GM23338 (cell line): ENCODE measurements at regions not wholly inside any gene's neighbourhood (a gene's known extent, or its start where the extent isn't known, plus 50 kb on each side); places are given as distances from the start of the nearest gene placed in this dataset.

ENCODE experiments used
- ATAC-seq: fragments of 200-7000 bp; cut with Tn5 transposase; 3 replicates; pipeline ENCODE4 v1.9.1; 2020
- DNase-seq: peaks from one replicate; pipeline ENCODE4 v3.0.0-alpha.2; 2015; ENCODE audit warnings: low spot score
- H2AFZ ChIP-seq: fragments of 200-600 bp; sonication (generic); 2 replicates; pipeline ENCODE4 v1.8.0; 2016; ENCODE audit warnings: antibody characterized with exemption, mild to moderate bottlenecking, moderate library complexity
- H3F3A ChIP-seq: fragments of 200-600 bp; sonication (generic); replicated peaks from 2 replicates; pipeline ENCODE4 v1.8.0; 2017; ENCODE audit warnings: antibody characterized with exemption, mixed run types, low read depth
- H3K27ac ChIP-seq: fragments of 200-600 bp; sonication (generic); 2 replicates; pipeline ENCODE4 v1.6.1; 2016; ENCODE audit warnings: low read depth
- H3K27me3 ChIP-seq: fragments of 200-600 bp; sonication (generic); 2 replicates; pipeline ENCODE4 v1.8.0; 2016; ENCODE audit warnings: mild to moderate bottlenecking, mixed run types, moderate library complexity; ENCODE audit not compliant: insufficient read depth
- H3K36me3 ChIP-seq: fragments of 200-600 bp; sonication (generic); 2 replicates; pipeline ENCODE4 v1.8.0; 2016; ENCODE audit warnings: mild to moderate bottlenecking; ENCODE audit not compliant: insufficient read depth
- H3K4me1 ChIP-seq: fragments of 200-600 bp; sonication (generic); 2 replicates; pipeline ENCODE4 v1.8.0; 2016; ENCODE audit warnings: mild to moderate bottlenecking, moderate library complexity; ENCODE audit not compliant: insufficient read depth
- H3K4me2 ChIP-seq: fragments of 200-600 bp; sonication (generic); 2 replicates; pipeline ENCODE4 v1.7.1; 2017; ENCODE audit warnings: mixed run types
- H3K4me3 ChIP-seq: fragments of 200-600 bp; sonication (generic); 2 replicates; pipeline ENCODE4 v1.6.1; 2016; ENCODE audit warnings: mixed run types
- H3K79me2 ChIP-seq: fragments of 200-600 bp; sonication (generic); replicated peaks from 2 replicates; pipeline ENCODE4 v1.8.0; 2017; ENCODE audit warnings: mild to moderate bottlenecking; ENCODE audit not compliant: insufficient read depth
- H3K9me2 ChIP-seq: fragments of 200-600 bp; sonication (generic); 2 replicates; pipeline ENCODE4 v1.8.0; 2017; ENCODE audit not compliant: insufficient read depth
- H4K20me1 ChIP-seq: fragments of 200-600 bp; sonication (generic); replicated peaks from 2 replicates; pipeline ENCODE4 v1.8.0; 2017; ENCODE audit warnings: mild to moderate bottlenecking; ENCODE audit not compliant: insufficient read depth
- H3K27ac Mint-ChIP-seq: 2 replicates; pipeline ENCODE4 v1.8.0; 2020; ENCODE audit warnings: inconsistent platforms, mild to moderate bottlenecking, moderate library complexity, mixed read lengths
- H3K27me3 Mint-ChIP-seq: 3 replicates; pipeline ENCODE4 v1.8.0; 2022; ENCODE audit warnings: low read depth, mild to moderate bottlenecking, moderate library complexity, mixed read lengths, inconsistent platforms; ENCODE audit not compliant: insufficient read depth, poor library complexity
- H3K36me3 Mint-ChIP-seq: 3 replicates; pipeline ENCODE4 v1.8.0; 2021; ENCODE audit warnings: low read depth, mild to moderate bottlenecking, inconsistent platforms, moderate library complexity, mixed read lengths
- H3K4me1 Mint-ChIP-seq: 3 replicates; pipeline ENCODE4 v1.8.0; 2020; ENCODE audit warnings: mild to moderate bottlenecking, inconsistent platforms, mixed read lengths
- H3K4me3 Mint-ChIP-seq: 3 replicates; pipeline ENCODE4 v1.8.0; 2021; ENCODE audit warnings: moderate library complexity, mild to moderate bottlenecking, inconsistent platforms, mixed read lengths
- H3K9me3 Mint-ChIP-seq: 3 replicates; pipeline ENCODE4 v1.8.0; 2020; ENCODE audit warnings: moderate library complexity, mild to moderate bottlenecking, inconsistent platforms, mixed read lengths
- CREB1 ChIP-seq: fragments of 250-450 bp; sonication (Bioruptor Pico); IDR thresholded peaks from 2 replicates; pipeline ENCODE4 v1.5.0; 2020; ENCODE audit warnings: low read depth, mild to moderate bottlenecking, moderate library complexity
- EZH2 ChIP-seq: fragments of 200-600 bp; sonication (generic); IDR thresholded peaks from one replicate; pipeline ENCODE4 v1.8.0; 2017; ENCODE audit warnings: antibody characterized with exemption, mild to moderate bottlenecking, low read depth; ENCODE audit not compliant: unreplicated experiment
- JUNB ChIP-seq: IDR thresholded peaks from one replicate; pipeline ENCODE4 v1.6.1; 2016; ENCODE audit warnings: antibody characterized with exemption; ENCODE audit not compliant: unreplicated experiment
- ZNF114 ChIP-seq: fragments of 250-450 bp; sonication (Bioruptor Pico); IDR thresholded peaks from 2 replicates; pipeline ENCODE4 v1.5.0; 2020; ENCODE audit warnings: mild to moderate bottlenecking, moderate library complexity
- TF ChIP-seq, protein P1 (sequence below): IDR thresholded peaks from one replicate; pipeline ENCODE4 v1.6.1; 2018; ENCODE audit warnings: antibody characterized with exemption; ENCODE audit not compliant: unreplicated experiment
- TF ChIP-seq, protein P2 (sequence below), 2 experiments: fragments of 200-600 bp in 1 of 2; sonication (generic) in 1 of 2; conservative IDR thresholded peaks; 2 replicates each; pipeline versions ENCODE4 v1.5.1 to v1.6.1; 2016 to 2017; ENCODE audit warnings: antibody characterized with exemption in 2 of 2, low read depth in 2 of 2, mild to moderate bottlenecking in 2 of 2, moderate library complexity in 1 of 2

DNA sequence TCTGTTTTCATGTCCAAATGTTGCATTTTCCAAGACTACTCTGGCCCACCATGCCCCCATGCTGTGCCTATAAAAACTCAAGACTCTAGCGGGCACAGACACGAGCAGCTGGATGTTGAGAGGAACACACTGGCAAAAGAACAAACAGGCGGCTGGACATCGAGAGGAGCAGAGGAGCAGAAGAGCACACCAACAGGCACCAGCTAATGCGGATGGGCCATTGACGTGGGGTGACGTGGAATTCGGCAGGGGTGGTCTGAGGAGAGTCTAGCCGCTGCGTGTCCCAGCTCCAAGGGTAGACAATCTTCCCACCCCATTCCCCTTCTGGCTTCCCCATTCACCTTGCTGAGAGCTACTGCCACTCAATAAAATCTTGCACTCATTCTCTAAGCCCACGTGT is 54.4 kb upstream of the SMIM30 start (continued):
- TF ChIP-seq ZNF114 (CRISPR knock-in tag) (no peak), CREB1 (no peak)
- TF ChIP-seq, protein P1, sequence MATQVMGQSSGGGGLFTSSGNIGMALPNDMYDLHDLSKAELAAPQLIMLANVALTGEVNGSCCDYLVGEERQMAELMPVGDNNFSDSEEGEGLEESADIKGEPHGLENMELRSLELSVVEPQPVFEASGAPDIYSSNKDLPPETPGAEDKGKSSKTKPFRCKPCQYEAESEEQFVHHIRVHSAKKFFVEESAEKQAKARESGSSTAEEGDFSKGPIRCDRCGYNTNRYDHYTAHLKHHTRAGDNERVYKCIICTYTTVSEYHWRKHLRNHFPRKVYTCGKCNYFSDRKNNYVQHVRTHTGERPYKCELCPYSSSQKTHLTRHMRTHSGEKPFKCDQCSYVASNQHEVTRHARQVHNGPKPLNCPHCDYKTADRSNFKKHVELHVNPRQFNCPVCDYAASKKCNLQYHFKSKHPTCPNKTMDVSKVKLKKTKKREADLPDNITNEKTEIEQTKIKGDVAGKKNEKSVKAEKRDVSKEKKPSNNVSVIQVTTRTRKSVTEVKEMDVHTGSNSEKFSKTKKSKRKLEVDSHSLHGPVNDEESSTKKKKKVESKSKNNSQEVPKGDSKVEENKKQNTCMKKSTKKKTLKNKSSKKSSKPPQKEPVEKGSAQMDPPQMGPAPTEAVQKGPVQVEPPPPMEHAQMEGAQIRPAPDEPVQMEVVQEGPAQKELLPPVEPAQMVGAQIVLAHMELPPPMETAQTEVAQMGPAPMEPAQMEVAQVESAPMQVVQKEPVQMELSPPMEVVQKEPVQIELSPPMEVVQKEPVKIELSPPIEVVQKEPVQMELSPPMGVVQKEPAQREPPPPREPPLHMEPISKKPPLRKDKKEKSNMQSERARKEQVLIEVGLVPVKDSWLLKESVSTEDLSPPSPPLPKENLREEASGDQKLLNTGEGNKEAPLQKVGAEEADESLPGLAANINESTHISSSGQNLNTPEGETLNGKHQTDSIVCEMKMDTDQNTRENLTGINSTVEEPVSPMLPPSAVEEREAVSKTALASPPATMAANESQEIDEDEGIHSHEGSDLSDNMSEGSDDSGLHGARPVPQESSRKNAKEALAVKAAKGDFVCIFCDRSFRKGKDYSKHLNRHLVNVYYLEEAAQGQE, result no peak
- TF ChIP-seq, protein P2, sequence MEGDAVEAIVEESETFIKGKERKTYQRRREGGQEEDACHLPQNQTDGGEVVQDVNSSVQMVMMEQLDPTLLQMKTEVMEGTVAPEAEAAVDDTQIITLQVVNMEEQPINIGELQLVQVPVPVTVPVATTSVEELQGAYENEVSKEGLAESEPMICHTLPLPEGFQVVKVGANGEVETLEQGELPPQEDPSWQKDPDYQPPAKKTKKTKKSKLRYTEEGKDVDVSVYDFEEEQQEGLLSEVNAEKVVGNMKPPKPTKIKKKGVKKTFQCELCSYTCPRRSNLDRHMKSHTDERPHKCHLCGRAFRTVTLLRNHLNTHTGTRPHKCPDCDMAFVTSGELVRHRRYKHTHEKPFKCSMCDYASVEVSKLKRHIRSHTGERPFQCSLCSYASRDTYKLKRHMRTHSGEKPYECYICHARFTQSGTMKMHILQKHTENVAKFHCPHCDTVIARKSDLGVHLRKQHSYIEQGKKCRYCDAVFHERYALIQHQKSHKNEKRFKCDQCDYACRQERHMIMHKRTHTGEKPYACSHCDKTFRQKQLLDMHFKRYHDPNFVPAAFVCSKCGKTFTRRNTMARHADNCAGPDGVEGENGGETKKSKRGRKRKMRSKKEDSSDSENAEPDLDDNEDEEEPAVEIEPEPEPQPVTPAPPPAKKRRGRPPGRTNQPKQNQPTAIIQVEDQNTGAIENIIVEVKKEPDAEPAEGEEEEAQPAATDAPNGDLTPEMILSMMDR (conservative IDR thresholded peaks at IDR 0.05; ENCODE audit: low read depth in 2 of 2), result no peak

DNA sequence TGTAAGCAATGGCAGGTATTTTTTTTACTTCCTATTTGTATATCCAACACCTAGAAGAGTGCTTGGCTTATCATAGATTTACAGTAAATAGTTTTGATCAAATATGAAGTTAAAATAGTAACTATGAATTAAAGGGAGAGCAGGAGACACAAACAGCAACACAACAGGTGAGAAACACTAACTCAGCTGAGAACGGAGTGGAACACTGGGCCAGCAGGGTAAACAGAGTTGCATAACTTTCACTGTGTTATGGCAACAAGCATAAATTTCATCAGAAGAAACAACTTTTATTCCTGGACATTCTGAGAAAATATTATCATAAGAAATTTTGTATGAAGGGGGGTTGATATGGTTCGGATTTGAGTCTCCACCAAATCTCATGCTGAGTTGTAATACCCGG is 52.2 kb upstream of the SMIM30 start:
- H3K9me2 ChIP-seq, result no peaks in the 10 kb centered on the region
- H2AFZ ChIP-seq, result peak overlapping the region; percentile 5; the same call in 1 of the 2 replicates
- no peaks in the 10 kb centered on the region for H3F3A ChIP-seq
- ATAC-seq (no peak), DNase-seq (no peak)
- Mint-ChIP-seq H3K9me3 (no peaks in the 10 kb centered on the region), H3K27ac (no peak overlapping the region), H3K4me1 (peaks cover 4% of the 10 kb centered on the region), H3K4me3 (no peak overlapping the region), H3K36me3 (no peaks in the 10 kb centered on the region), H3K27me3 (no peaks in the 10 kb centered on the region)
- no peaks in the 10 kb centered on the region; the same call in 1 of the 2 replicates for H3K4me1 ChIP-seq
- no peak overlapping the region for H3K4me2 ChIP-seq
- TF ChIP-seq EZH2, result no peak
- TF ChIP-seq JUNB, result no peak
- TF ChIP-seq, protein P1, result no peak
- H3K4me3 ChIP-seq, result no peak overlapping the region
- H4K20me1 ChIP-seq, result no peaks in the 10 kb centered on the region
- no peaks in the 10 kb centered on the region for H3K27me3 ChIP-seq
- no peaks in the 10 kb centered on the region for H3K36me3 ChIP-seq
- no peak overlapping the region for H3K27ac ChIP-seq
- H3K79me2 ChIP-seq, result no peaks in the 10 kb centered on the region
